Upper lobe of right lung (tissue), 1 donor: ENCODE measurements at regions not wholly inside any gene's neighbourhood (a gene's known extent, or its start where the extent isn't known, plus 50 kb on each side); places are given as distances from the start of the nearest gene placed in this dataset.

Experiments used
- ATAC-seq: fragments of 200-7000 bp; cut with Tn5 transposase; one replicate; pipeline ENCODE4 v1.9.1; 2020; ENCODE audit warnings: mild to moderate bottlenecking, moderate library complexity
- DNase-seq: peaks from one replicate; pipeline ENCODE4 v3.0.0-alpha.2; 2020
- H3K27ac ChIP-seq: fragments of 200-600 bp; one replicate; pipeline ENCODE4 v1.8.0; 2022
- H3K27me3 ChIP-seq: fragments of 200-600 bp; one replicate; pipeline ENCODE4 v1.8.0; 2022; ENCODE audit warnings: mild to moderate bottlenecking
- H3K36me3 ChIP-seq: fragments of 200-600 bp; one replicate; pipeline ENCODE4 v1.8.0; 2022
- H3K4me1 ChIP-seq: fragments of 200-600 bp; one replicate; pipeline ENCODE4 v1.8.0; 2022
- H3K4me3 ChIP-seq: fragments of 200-600 bp; one replicate; pipeline ENCODE4 v1.8.0; 2022; ENCODE audit warnings: mild to moderate bottlenecking
- H3K9me3 ChIP-seq: fragments of 200-600 bp; one replicate; pipeline ENCODE4 v1.8.0; 2022
- CTCF ChIP-seq: fragments of 200-600 bp; IDR thresholded peaks from one replicate; pipeline ENCODE4 v1.8.0; 2022; ENCODE audit warnings: antibody characterized with exemption
- intact Hi-C: fragments of 100-400 bp; cut with DNase I; formaldehyde crosslinking; loops from one replicate; pipeline ENCODE4 v1.11.0; 2022
- donor health status: DM: no; HTN: yes; CAD: no; lungs with severe emphysema.

GRCh38 chr1:57591842-57592241 lies 168.0 kb upstream of the DAB1 start:
- H3K4me3 ChIP-seq = no peak overlapping the region
- no peaks in the 10 kb centered on the region for H3K36me3 ChIP-seq
- DNase-seq (no peak), ATAC-seq (no peak)
- H3K27me3 ChIP-seq = no peaks in the 10 kb centered on the region
- H3K4me1 ChIP-seq = no peaks in the 10 kb centered on the region
- H3K9me3 ChIP-seq = no peaks in the 10 kb centered on the region
- no peak for TF ChIP-seq CTCF
- no peak overlapping the region for H3K27ac ChIP-seq
- intact Hi-C loops = no loop called here

GRCh38 chr1:57590978-57591377 lies 167.1 kb upstream of the DAB1 start:
- Histone ChIP-seq H3K27me3 (no peaks in the 10 kb centered on the region), H3K4me3 (no peak overlapping the region), H3K36me3 (no peaks in the 10 kb centered on the region), H3K4me1 (no peaks in the 10 kb centered on the region), H3K9me3 (no peaks in the 10 kb centered on the region), H3K27ac (no peak overlapping the region)
- TF ChIP-seq CTCF = no peak
- intact Hi-C loops = no loop called here
- DNase-seq = no peak
- ATAC-seq = peak; percentile 71

GRCh38 chr1:57586842-57587241 lies 163.0 kb upstream of the DAB1 start:
- no peaks in the 10 kb centered on the region for H3K27me3 ChIP-seq
- DNase-seq (no peak), ATAC-seq (no peak)
- no peaks in the 10 kb centered on the region for H3K36me3 ChIP-seq
- H3K4me3 ChIP-seq = no peak overlapping the region
- H3K9me3 ChIP-seq = no peaks in the 10 kb centered on the region
- no peak overlapping the region for H3K27ac ChIP-seq
- TF ChIP-seq CTCF = no peak
- H3K4me1 ChIP-seq = no peaks in the 10 kb centered on the region
- intact Hi-C loops = no loop called here

GRCh38 chr1:57578680-57579079 lies 154.8 kb upstream of the DAB1 start:
- Histone ChIP-seq H3K4me1 (no peaks in the 10 kb centered on the region), H3K4me3 (no peak overlapping the region), H3K36me3 (no peaks in the 10 kb centered on the region), H3K9me3 (no peaks in the 10 kb centered on the region), H3K27ac (no peak overlapping the region), H3K27me3 (no peaks in the 10 kb centered on the region)
- DNase-seq = no peak
- TF ChIP-seq CTCF = no peak
- no peak for ATAC-seq
- intact Hi-C loops = loop anchor here (10.0 kb wide), 1 partner anchor 536 kb away; no protein-coding TSS in a partner anchor

- intact Hi-C loops = loop anchor here (10.0 kb wide), 1 partner anchor 537 kb away; no protein-coding TSS in a partner anchor
- Histone ChIP-seq H3K4me1 (no peaks in the 10 kb centered on the region), H3K27ac (no peak overlapping the region), H3K4me3 (no peak overlapping the region), H3K36me3 (no peaks in the 10 kb centered on the region), H3K9me3 (no peaks in the 10 kb centered on the region), H3K27me3 (no peaks in the 10 kb centered on the region)
- no peak for DNase-seq
- ATAC-seq = no peak
- TF ChIP-seq CTCF = no peak
These were observed 154.2 kb upstream of the DAB1 start for GRCh38 chr1:57578099-57578498.

GRCh38 chr1:57576756-57577155 lies 152.9 kb upstream of the DAB1 start:
- H3K27ac ChIP-seq = no peak overlapping the region
- H3K4me1 ChIP-seq = no peaks in the 10 kb centered on the region
- intact Hi-C loops = loop anchor here (10.0 kb wide), 1 partner anchor 538 kb away; no protein-coding TSS in a partner anchor
- H3K4me3 ChIP-seq = no peak overlapping the region
- no peak for TF ChIP-seq CTCF
- peak; percentile 41 for ATAC-seq
- no peaks in the 10 kb centered on the region for H3K36me3 ChIP-seq
- no peaks in the 10 kb centered on the region for H3K9me3 ChIP-seq
- DNase-seq = no peak
- no peaks in the 10 kb centered on the region for H3K27me3 ChIP-seq
